Fibroblast of lung (primary cell): ENCODE measurements at regions not wholly inside any gene's neighbourhood (a gene's known extent, or its start where the extent isn't known, plus 50 kb on each side); places are given as distances from the start of the nearest gene placed in this dataset.
A peak's percentile ranks its signal among the peaks of the same experiment; 100 is the strongest.

Experiments
- DNase-seq, 2 donors: peaks; one replicate each; pipeline versions ENCODE4 v3.0.0 to v3.0.0-alpha.2; 2010; ENCODE audit warnings: low read depth in 2 of 2
- H2AFZ ChIP-seq: 2 replicates; pipeline ENCODE4 v1.5.1; 2012; ENCODE audit warnings: low read length, control low read depth, inconsistent platforms
- H3K27ac ChIP-seq: 2 replicates; pipeline ENCODE4 v1.5.1; 2011; ENCODE audit warnings: low read length, control low read depth; ENCODE audit not compliant: insufficient read depth
- H3K27me3 ChIP-seq: 2 replicates; pipeline ENCODE4 v1.5.1; 2011; ENCODE audit warnings: mild to moderate bottlenecking, low read length; ENCODE audit not compliant: control insufficient read depth, insufficient read depth
- H3K36me3 ChIP-seq: 2 replicates; pipeline ENCODE4 v1.5.1; 2011; ENCODE audit warnings: low read length; ENCODE audit not compliant: control insufficient read depth, insufficient read depth
- H3K4me1 ChIP-seq: 2 replicates; pipeline ENCODE4 v1.5.1; 2011; ENCODE audit warnings: low read length; ENCODE audit not compliant: control insufficient read depth, insufficient read depth; ENCODE audit errors: extremely low read depth
- H3K4me2 ChIP-seq: 2 replicates; pipeline ENCODE4 v1.5.1; 2011; ENCODE audit warnings: low read length, control low read depth; ENCODE audit not compliant: insufficient read depth; ENCODE audit errors: extremely low read depth
- H3K4me3 ChIP-seq, 4 experiments: fragments of 200-600 bp in 1 of 4; sonication (generic) in 1 of 4; replicated peaks in 1 of 4; 2 replicates each; pipeline ENCODE4 v1.5.1; 2011 to 2016; ENCODE audit warnings: low read length in 4 of 4, low read depth in 3 of 4, mild to moderate bottlenecking in 3 of 4, control low read depth in 2 of 4, inconsistent platforms in 1 of 4, mixed read lengths in 1 of 4; ENCODE audit not compliant: insufficient read depth in 1 of 4; ENCODE audit errors: control extremely low read depth in 1 of 4
- H3K79me2 ChIP-seq: 2 replicates; pipeline ENCODE4 v1.5.1; 2012; ENCODE audit warnings: mild to moderate bottlenecking, low read length, inconsistent platforms; ENCODE audit not compliant: control insufficient read depth, insufficient read depth
- H3K9ac ChIP-seq: 2 replicates; pipeline ENCODE4 v1.5.1; 2011; ENCODE audit warnings: mild to moderate bottlenecking, low read length, control low read depth; ENCODE audit not compliant: insufficient read depth
- H3K9me3 ChIP-seq: 2 replicates; pipeline ENCODE4 v1.5.1; 2012; ENCODE audit warnings: low read depth, low read length; ENCODE audit not compliant: control insufficient read depth, insufficient read depth
- H4K20me1 ChIP-seq: 2 replicates; pipeline ENCODE4 v1.5.1; 2011; ENCODE audit warnings: low read length; ENCODE audit not compliant: control insufficient read depth, insufficient read depth; ENCODE audit errors: extremely low read depth
- CTCF ChIP-seq, 2 donors: IDR thresholded peaks in 1 of 2; conservative IDR thresholded peaks in 1 of 2; 1 replicate in 1 of 2; 2 replicates in 1 of 2; pipeline ENCODE4 v1.5.1; 2011 to 2012; ENCODE audit warnings: low read length in 2 of 2, control low read depth in 1 of 2, inconsistent platforms in 1 of 2, low read depth in 1 of 2, mild to moderate bottlenecking in 1 of 2
- EZH2 ChIP-seq: IDR thresholded peaks from 2 replicates; pipeline ENCODE4 v1.5.1; 2012; ENCODE audit warnings: low read length, control low read depth, mild to moderate bottlenecking; ENCODE audit errors: missing control alignments

- Histone ChIP-seq H3K36me3 (no peaks in the 10 kb centered on the region), H3K79me2 (no peaks in the 10 kb centered on the region), H3K27ac (no peak overlapping the region), H3K4me1 (no peaks in the 10 kb centered on the region), H2AFZ (no peak overlapping the region), H3K9me3 (no peaks in the 10 kb centered on the region), H3K27me3 (no peaks in the 10 kb centered on the region), H3K9ac (no peak overlapping the region), H3K4me2 (no peak overlapping the region), H3K4me3 (no peak overlapping the region), H4K20me1 (no peaks in the 10 kb centered on the region)
- DNase-seq = no peak
- TF ChIP-seq EZH2 (no peak), CTCF (conservative IDR thresholded peaks at IDR 0.05 in 1 of 2, IDR thresholded peaks at IDR 0.05 in 1 of 2; ENCODE audit: low read depth in 1 of 2, low read length in 2 of 2) (no peak)
Observed at GRCh38 chr16:58937661-58938060, 203.5 kb upstream of the GOT2 start.

- TF ChIP-seq EZH2 (no peak), CTCF (conservative IDR thresholded peaks at IDR 0.05 in 1 of 2, IDR thresholded peaks at IDR 0.05 in 1 of 2; ENCODE audit: low read depth in 1 of 2, low read length in 2 of 2) (no peak)
- Histone ChIP-seq H3K4me2 (no peak overlapping the region), H3K79me2 (no peaks in the 10 kb centered on the region), H3K9me3 (no peaks in the 10 kb centered on the region), H3K4me1 (no peaks in the 10 kb centered on the region), H3K9ac (no peak overlapping the region), H3K27me3 (no peaks in the 10 kb centered on the region), H3K27ac (no peak overlapping the region), H3K36me3 (no peaks in the 10 kb centered on the region), H3K4me3 (no peak overlapping the region), H2AFZ (no peak overlapping the region), H4K20me1 (no peaks in the 10 kb centered on the region)
- DNase-seq = no peak
Observed at GRCh38 chr16:58933186-58933585, 199.1 kb upstream of the GOT2 start.

- H3K36me3 ChIP-seq = no peaks in the 10 kb centered on the region
- H3K4me3 ChIP-seq = no peak overlapping the region
- peak in 1 of 2 donors; percentile 43 for DNase-seq
- no peaks in the 10 kb centered on the region for H3K27me3 ChIP-seq
- no peak overlapping the region for H2AFZ ChIP-seq
- H3K4me1 ChIP-seq = no peaks in the 10 kb centered on the region
- H4K20me1 ChIP-seq = no peaks in the 10 kb centered on the region
- no peak overlapping the region for H3K4me2 ChIP-seq
- no peak for TF ChIP-seq EZH2
- no peak for TF ChIP-seq CTCF (conservative IDR thresholded peaks at IDR 0.05 in 1 of 2, IDR thresholded peaks at IDR 0.05 in 1 of 2; ENCODE audit: low read depth in 1 of 2, low read length in 2 of 2)
- H3K27ac ChIP-seq = no peak overlapping the region
- no peak overlapping the region for H3K9ac ChIP-seq
- H3K9me3 ChIP-seq = no peaks in the 10 kb centered on the region
- H3K79me2 ChIP-seq = no peaks in the 10 kb centered on the region
Observed at GRCh38 chr16:58931436-58931835, 197.3 kb upstream of the GOT2 start.
